OCI-LY1 (cell line): ENCODE measurements at regions not wholly inside any gene's neighbourhood (a gene's known extent, or its start where the extent isn't known, plus 50 kb on each side); places are given as distances from the start of the nearest gene placed in this dataset.

ENCODE experiments used
- H2AFZ ChIP-seq: fragments of 200-600 bp; sonication (generic), shearing (Covaris generic); 2 replicates; pipeline ENCODE4 v1.6.0; 2014; ENCODE audit warnings: antibody characterized with exemption, mild to moderate bottlenecking, low read length
- H3F3A ChIP-seq: fragments of 200-600 bp; sonication (generic), shearing (Covaris generic); 2 replicates; pipeline ENCODE4 v1.6.0; 2014; ENCODE audit warnings: mild to moderate bottlenecking, antibody characterized with exemption, low read length, moderate library complexity; ENCODE audit not compliant: insufficient read depth
- H3K27ac ChIP-seq: fragments of 200-600 bp; sonication (generic); 2 replicates; pipeline ENCODE4 v1.5.1; 2014; ENCODE audit warnings: low read length, mixed run types, mild to moderate bottlenecking, low read depth; ENCODE audit not compliant: poor library complexity, severe bottlenecking
- H3K27me3 ChIP-seq: fragments of 200-600 bp; sonication (generic); 2 replicates; pipeline ENCODE4 v1.6.0; 2014; ENCODE audit warnings: antibody characterized with exemption, mild to moderate bottlenecking, low read length, moderate library complexity; ENCODE audit not compliant: insufficient read depth
- H3K36me3 ChIP-seq: fragments of 200-600 bp; sonication (generic); 2 replicates; pipeline ENCODE4 v1.6.1; 2014; ENCODE audit warnings: mild to moderate bottlenecking, antibody characterized with exemption, low read length, moderate library complexity, mixed read lengths; ENCODE audit not compliant: insufficient read depth
- H3K4me1 ChIP-seq: fragments of 200-600 bp; sonication (generic); 2 replicates; pipeline ENCODE4 v1.5.1; 2014; ENCODE audit warnings: mild to moderate bottlenecking, low read length, moderate library complexity; ENCODE audit not compliant: insufficient read depth, severe bottlenecking
- H3K4me2 ChIP-seq: fragments of 200-600 bp; sonication (generic), shearing (Covaris generic); 2 replicates; pipeline ENCODE4 v1.6.1; 2014; ENCODE audit warnings: low read length
- H3K4me3 ChIP-seq: fragments of 200-600 bp; sonication (generic); 2 replicates; pipeline ENCODE4 v1.5.1; 2014; ENCODE audit warnings: low read length, low read depth, mild to moderate bottlenecking, mixed read lengths; ENCODE audit not compliant: poor library complexity, severe bottlenecking
- H3K79me2 ChIP-seq: fragments of 200-600 bp; shearing (Covaris generic); 2 replicates; pipeline ENCODE4 v1.6.1; 2016; ENCODE audit warnings: mixed run types, low read length, mixed read lengths; ENCODE audit not compliant: insufficient read depth
- H3K9ac ChIP-seq: fragments of 200-600 bp; sonication (generic), shearing (Covaris generic); 2 replicates; pipeline ENCODE4 v1.6.1; 2014; ENCODE audit warnings: mild to moderate bottlenecking, low read length, mixed read lengths
- H3K9me2 ChIP-seq: fragments of 200-600 bp; sonication (generic), shearing (Covaris generic); 2 replicates; pipeline ENCODE4 v1.6.1; 2014; ENCODE audit warnings: low read depth, mild to moderate bottlenecking, low read length, mixed read lengths
- H3K9me3 ChIP-seq: fragments of 200-600 bp; shearing (Covaris generic); 2 replicates; pipeline ENCODE4 v1.6.1; 2014; ENCODE audit warnings: low read length, mixed read lengths
- H4K20me1 ChIP-seq: fragments of 200-600 bp; sonication (generic), shearing (Covaris generic); 2 replicates; pipeline ENCODE4 v1.6.0; 2016; ENCODE audit warnings: mild to moderate bottlenecking, low read length; ENCODE audit not compliant: insufficient read depth
- CTCF ChIP-seq: fragments of 200-600 bp; sonication (generic), shearing (Covaris generic); IDR thresholded peaks from 2 replicates; pipeline ENCODE4 v1.5.1; 2017; ENCODE audit warnings: mild to moderate bottlenecking, antibody characterized with exemption, low read length, moderate library complexity, mixed read lengths
- EZH2 ChIP-seq: fragments of 200-600 bp; sonication (generic), shearing (Covaris generic); IDR thresholded peaks from 2 replicates; pipeline ENCODE4 v1.8.0; 2017; ENCODE audit warnings: borderline replicate concordance, mixed run types, mild to moderate bottlenecking, antibody characterized with exemption, low read length, moderate library complexity, mixed read lengths

DNA sequence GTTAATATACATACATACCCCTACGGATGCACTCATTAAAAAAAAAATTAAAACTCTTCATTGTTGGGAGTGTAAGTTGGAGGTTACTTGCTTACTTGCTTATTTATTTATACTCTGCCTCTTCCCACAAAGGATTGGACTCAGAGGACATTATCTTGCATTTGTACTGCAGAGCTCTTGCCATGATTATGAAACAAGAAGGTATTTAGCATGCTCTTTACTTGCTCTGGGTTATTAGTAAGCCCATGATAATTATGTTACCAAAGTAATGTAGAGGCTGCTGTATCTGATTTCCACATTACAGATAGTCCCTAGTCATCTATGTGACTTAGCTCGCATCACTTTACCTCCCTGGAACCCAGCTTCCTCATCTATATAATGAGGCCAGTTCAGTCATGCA lies 355.1 kb upstream of the PTBP2 start:
- no peaks in the 10 kb centered on the region for H3F3A ChIP-seq
- TF ChIP-seq CTCF (no peak), EZH2 (no peak)
- no peaks in the 10 kb centered on the region for H3K27me3 ChIP-seq
- no peaks in the 10 kb centered on the region for H3K4me1 ChIP-seq
- H3K9me2 ChIP-seq: no peaks in the 10 kb centered on the region
- H2AFZ ChIP-seq: no peak overlapping the region
- no peaks in the 10 kb centered on the region for H3K79me2 ChIP-seq
- no peaks in the 10 kb centered on the region for H3K9me3 ChIP-seq
- H3K27ac ChIP-seq: no peak overlapping the region
- no peak overlapping the region for H3K9ac ChIP-seq
- H3K4me2 ChIP-seq: no peak overlapping the region
- H3K4me3 ChIP-seq: no peak overlapping the region
- H3K36me3 ChIP-seq: no peaks in the 10 kb centered on the region
- no peaks in the 10 kb centered on the region for H4K20me1 ChIP-seq

DNA sequence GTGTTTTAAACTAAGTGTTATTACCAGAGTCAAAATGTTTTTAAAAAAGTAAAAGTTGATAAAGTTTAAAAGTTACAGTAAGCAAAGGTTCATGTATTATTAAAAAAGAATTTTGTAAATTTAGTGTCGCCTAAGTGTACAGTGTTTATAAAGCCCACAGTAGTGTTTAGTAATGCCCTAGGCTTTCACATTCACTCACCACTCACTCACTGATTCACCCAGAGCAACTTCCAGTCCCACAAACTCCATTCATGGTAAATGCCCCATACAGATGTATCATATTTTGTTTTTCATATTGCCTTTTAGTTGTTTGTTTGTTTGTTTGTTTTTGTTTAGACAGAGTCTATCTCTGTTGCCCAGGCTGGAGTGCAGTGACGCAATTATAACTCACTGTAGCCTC lies 353.8 kb upstream of the PTBP2 start:
- no peak overlapping the region for H3K4me2 ChIP-seq
- TF ChIP-seq CTCF: no peak
- H3K9me2 ChIP-seq: no peaks in the 10 kb centered on the region
- no peaks in the 10 kb centered on the region for H3F3A ChIP-seq
- no peaks in the 10 kb centered on the region for H3K79me2 ChIP-seq
- no peaks in the 10 kb centered on the region for H3K9me3 ChIP-seq
- H2AFZ ChIP-seq: no peak overlapping the region
- H3K4me1 ChIP-seq: no peaks in the 10 kb centered on the region
- no peak overlapping the region for H3K4me3 ChIP-seq
- H3K27me3 ChIP-seq: no peaks in the 10 kb centered on the region
- no peaks in the 10 kb centered on the region for H3K36me3 ChIP-seq
- H3K27ac ChIP-seq: no peak overlapping the region
- H4K20me1 ChIP-seq: no peaks in the 10 kb centered on the region
- no peak overlapping the region for H3K9ac ChIP-seq

DNA sequence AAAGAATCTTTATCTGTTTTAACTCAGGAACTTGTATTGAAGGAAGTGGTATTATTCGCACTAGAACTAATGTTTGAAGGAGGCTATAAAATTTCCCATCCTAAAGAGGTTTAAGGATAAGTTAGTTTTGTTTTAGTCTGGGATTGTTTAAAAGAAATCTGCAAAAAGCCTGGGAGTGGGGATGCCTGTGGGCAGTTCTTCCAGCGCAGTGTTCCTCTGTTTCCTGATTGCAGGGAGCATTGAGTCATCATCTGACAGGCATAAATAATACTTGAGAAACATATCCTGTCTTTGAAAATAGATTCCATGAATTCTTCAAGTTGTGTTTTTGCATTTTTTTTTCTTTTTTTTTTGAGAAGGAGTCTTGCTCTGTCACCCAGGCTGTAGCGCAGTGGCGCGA lies 350.8 kb upstream of the PTBP2 start:
- Histone ChIP-seq H4K20me1 (no peaks in the 10 kb centered on the region), H3K4me1 (no peaks in the 10 kb centered on the region), H3K79me2 (no peaks in the 10 kb centered on the region), H3K9me3 (no peaks in the 10 kb centered on the region), H3K4me2 (no peak overlapping the region), H3F3A (no peaks in the 10 kb centered on the region), H3K36me3 (no peaks in the 10 kb centered on the region), H3K27ac (no peak overlapping the region), H3K9ac (no peak overlapping the region), H3K4me3 (no peak overlapping the region), H3K27me3 (no peaks in the 10 kb centered on the region), H2AFZ (no peak overlapping the region), H3K9me2 (no peaks in the 10 kb centered on the region)
- TF ChIP-seq CTCF (no peak), EZH2 (no peak)
